Naive thymus-derived CD8-positive, alpha-beta T cell (primary cell): ENCODE measurements at regions not wholly inside any gene's neighbourhood (a gene's known extent, or its start where the extent isn't known, plus 50 kb on each side); places are given as distances from the start of the nearest gene placed in this dataset.

Experiments used
- ATAC-seq, 2 donors: fragments of 150-1000 bp; cut with Tn5 transposase in 1 of 2; sonication (Bioruptor Pico), chemical (Tn5 transposase) in 1 of 2; 1 replicate in 1 of 2; 2 replicates in 1 of 2; pipeline ENCODE4 v1.10.0; 2021; ENCODE audit warnings: mild to moderate bottlenecking in 2 of 2, moderate library complexity in 2 of 2
- POLR2A ChIA-PET: fragments of 350-600 bp; sonication (Branson Sonifier 250); formaldehyde crosslinking; loops from one replicate; lab custom pipeline; 2021; ENCODE audit warnings: antibody characterized with exemption; lab: Charles Lee
- DNase-seq, 10 donors: peaks; one replicate each; pipeline versions ENCODE4 v3.0.0 to v3.0.0-alpha.2; 2020 to 2022
- H3K27ac Mint-ChIP-seq, 10 donors: one replicate each; pipeline ENCODE4 v1.8.0; 2020 to 2022; ENCODE audit warnings: mild to moderate bottlenecking in 10 of 10, mixed read lengths in 10 of 10, moderate library complexity in 4 of 10, inconsistent platforms in 1 of 10
- H3K27me3 Mint-ChIP-seq, 5 donors: one replicate each; pipeline ENCODE4 v1.8.0; 2021 to 2022; ENCODE audit warnings: mixed read lengths in 5 of 5
- H3K36me3 Mint-ChIP-seq, 3 donors: one replicate each; pipeline ENCODE4 v1.8.0; 2020 to 2022; ENCODE audit warnings: mixed read lengths in 3 of 3, mild to moderate bottlenecking in 2 of 3, inconsistent platforms in 1 of 3
- H3K4me1 Mint-ChIP-seq, 4 donors: one replicate each; pipeline ENCODE4 v1.8.0; 2021 to 2022; ENCODE audit warnings: mixed read lengths in 4 of 4
- H3K4me3 Mint-ChIP-seq, 10 donors: one replicate each; pipeline ENCODE4 v1.8.0; 2020 to 2022; ENCODE audit warnings: mild to moderate bottlenecking in 10 of 10, mixed read lengths in 10 of 10, moderate library complexity in 6 of 10, inconsistent platforms in 1 of 10
- H3K9me3 Mint-ChIP-seq, 9 donors: one replicate each; pipeline ENCODE4 v1.8.0; 2020 to 2022; ENCODE audit warnings: mixed read lengths in 9 of 9, mild to moderate bottlenecking in 3 of 9, inconsistent platforms in 1 of 9, moderate library complexity in 1 of 9

DNA sequence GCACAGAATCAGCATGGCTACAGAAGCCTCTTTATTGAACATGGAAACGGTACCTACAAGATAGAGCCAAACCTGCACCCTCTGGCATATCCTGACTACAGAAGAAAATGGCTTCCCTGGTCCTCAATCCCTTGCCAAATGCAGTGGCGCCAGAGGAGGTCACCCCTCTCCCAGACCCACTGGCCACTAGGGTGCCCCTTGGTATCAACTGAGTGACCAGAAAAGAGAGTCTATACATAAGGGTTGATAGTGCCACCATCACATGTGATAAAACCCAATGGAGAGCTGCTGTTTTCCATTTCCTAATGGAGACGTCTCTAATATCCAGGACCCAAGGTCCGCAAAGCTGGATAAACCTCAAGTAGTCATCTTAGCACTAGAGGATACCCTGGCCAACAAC, 52.7 kb upstream of the ALK start:
- H3K4me3 Mint-ChIP-seq = no peak overlapping the region
- H3K9me3 Mint-ChIP-seq = peaks cover 0 to 2% (median 0%) of the 10 kb centered on the region in 9 donors
- POLR2A ChIA-PET = no interaction called here
- H3K27ac Mint-ChIP-seq = no peak overlapping the region
- DNase-seq (no peak), ATAC-seq (no peak)
- H3K4me1 Mint-ChIP-seq = no peaks in the 10 kb centered on the region
- H3K27me3 Mint-ChIP-seq = peaks cover 0 to 14% (median 7%) of the 10 kb centered on the region in 5 donors
- H3K36me3 Mint-ChIP-seq = no peaks in the 10 kb centered on the region

DNA sequence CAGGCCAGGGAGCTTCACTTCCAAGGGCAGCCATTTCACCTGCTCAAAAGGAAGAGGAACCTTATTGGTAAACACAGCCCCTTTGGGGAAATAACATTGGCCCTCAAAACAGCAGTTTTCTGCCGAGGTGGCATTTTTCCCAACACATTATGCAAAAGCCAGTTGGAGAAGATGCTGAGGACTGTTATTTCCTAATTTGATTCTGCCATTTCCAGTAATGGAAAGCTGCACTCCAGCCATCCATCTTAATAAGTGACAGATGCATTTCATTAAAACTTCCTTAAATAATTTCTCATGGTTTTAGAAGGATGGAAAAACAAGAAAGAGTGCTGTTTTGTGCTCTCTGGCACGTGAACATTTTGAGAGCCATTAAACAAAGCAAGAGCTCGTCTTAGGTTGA, 55.9 kb upstream of the ALK start:
- Mint-ChIP-seq H3K27me3 (peaks cover 0 to 10% (median 4%) of the 10 kb centered on the region in 5 donors), H3K4me1 (no peaks in the 10 kb centered on the region), H3K4me3 (no peak overlapping the region), H3K27ac (no peak overlapping the region), H3K9me3 (peaks cover 0 to 2% (median 0%) of the 10 kb centered on the region in 9 donors), H3K36me3 (no peaks in the 10 kb centered on the region)
- no peak for ATAC-seq
- POLR2A ChIA-PET = no interaction called here
- DNase-seq = no peak

DNA sequence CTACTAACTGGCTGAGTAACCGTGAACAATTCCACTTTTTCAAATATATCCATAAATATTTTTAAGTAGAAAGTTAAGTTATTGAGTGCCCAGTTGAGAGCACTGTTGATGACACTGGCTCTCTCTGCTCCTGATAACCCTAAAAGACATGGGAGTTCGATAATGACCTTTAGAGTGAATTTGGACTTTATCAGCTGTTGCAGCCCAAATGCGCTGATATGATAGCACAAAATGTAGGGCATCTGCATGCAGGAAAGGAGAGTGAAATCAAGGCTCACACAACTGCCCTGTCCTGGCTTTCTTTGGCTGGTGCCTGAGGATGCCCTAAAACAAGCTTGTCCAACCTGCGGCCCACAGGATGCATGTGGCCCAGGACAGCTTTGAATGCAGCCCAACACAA, 60.0 kb upstream of the ALK start:
- DNase-seq = no peak
- H3K27me3 Mint-ChIP-seq = peaks cover 0 to 5% (median 5%) of the 10 kb centered on the region in 5 donors
- no peak overlapping the region for H3K4me3 Mint-ChIP-seq
- POLR2A ChIA-PET = no interaction called here
- peaks cover 0 to 2% (median 0%) of the 10 kb centered on the region in 9 donors for H3K9me3 Mint-ChIP-seq
- no peaks in the 10 kb centered on the region for H3K4me1 Mint-ChIP-seq
- no peaks in the 10 kb centered on the region for H3K36me3 Mint-ChIP-seq
- ATAC-seq = no peak
- H3K27ac Mint-ChIP-seq = no peak overlapping the region

DNA sequence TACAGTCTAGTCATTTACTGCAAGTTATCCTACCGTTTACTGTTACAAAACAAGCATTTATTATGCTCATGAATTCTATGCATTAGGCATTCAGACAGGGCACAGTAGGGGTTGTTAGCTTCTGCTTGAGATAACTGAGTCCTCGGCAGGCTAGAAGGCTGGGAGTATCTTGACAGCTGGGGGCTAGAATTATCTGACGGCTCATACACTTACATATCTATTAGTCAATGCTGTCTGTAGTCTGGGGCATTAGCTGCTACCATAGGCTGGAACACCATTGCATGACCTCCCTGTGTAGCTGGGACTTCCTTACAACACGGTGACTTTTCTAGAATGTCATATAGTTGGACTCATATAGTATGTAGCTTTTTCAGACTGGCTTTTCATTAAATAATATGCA, 61.9 kb upstream of the ALK start:
- peaks cover 0 to 5% (median 5%) of the 10 kb centered on the region in 5 donors for H3K27me3 Mint-ChIP-seq
- POLR2A ChIA-PET = no interaction called here
- H3K4me1 Mint-ChIP-seq = no peaks in the 10 kb centered on the region
- no peak overlapping the region for H3K27ac Mint-ChIP-seq
- no peak overlapping the region for H3K4me3 Mint-ChIP-seq
- ATAC-seq (no peak), DNase-seq (no peak)
- no peaks in the 10 kb centered on the region for H3K36me3 Mint-ChIP-seq
- peaks cover 0 to 2% (median 0%) of the 10 kb centered on the region in 9 donors for H3K9me3 Mint-ChIP-seq

DNA sequence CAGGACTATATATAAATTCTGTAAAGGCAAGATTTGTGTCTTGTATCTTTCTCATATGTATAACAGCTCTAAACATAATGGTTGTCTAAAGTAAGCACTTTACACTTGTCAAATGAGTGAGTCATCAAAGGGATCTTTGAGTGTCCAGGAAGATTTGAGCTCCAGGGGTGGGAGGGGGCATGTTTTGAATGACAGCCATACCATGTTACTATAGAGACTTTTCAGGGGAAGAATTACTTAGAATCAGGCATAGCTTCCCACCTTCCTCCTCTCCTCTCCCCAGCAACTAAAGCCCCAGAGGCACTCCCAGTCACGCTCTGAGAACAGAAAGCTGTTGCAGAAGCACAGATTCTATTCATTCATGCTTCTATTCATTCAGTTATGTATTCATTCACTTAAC, 65.8 kb upstream of the ALK start:
- DNase-seq (no peak), ATAC-seq (no peak)
- Mint-ChIP-seq H3K27me3 (peaks cover 0 to 10% (median 5%) of the 10 kb centered on the region in 5 donors), H3K27ac (no peak overlapping the region), H3K4me3 (no peak overlapping the region), H3K4me1 (no peaks in the 10 kb centered on the region), H3K9me3 (peaks cover 0 to 2% (median 0%) of the 10 kb centered on the region in 9 donors), H3K36me3 (no peaks in the 10 kb centered on the region)
- POLR2A ChIA-PET = no interaction called here

DNA sequence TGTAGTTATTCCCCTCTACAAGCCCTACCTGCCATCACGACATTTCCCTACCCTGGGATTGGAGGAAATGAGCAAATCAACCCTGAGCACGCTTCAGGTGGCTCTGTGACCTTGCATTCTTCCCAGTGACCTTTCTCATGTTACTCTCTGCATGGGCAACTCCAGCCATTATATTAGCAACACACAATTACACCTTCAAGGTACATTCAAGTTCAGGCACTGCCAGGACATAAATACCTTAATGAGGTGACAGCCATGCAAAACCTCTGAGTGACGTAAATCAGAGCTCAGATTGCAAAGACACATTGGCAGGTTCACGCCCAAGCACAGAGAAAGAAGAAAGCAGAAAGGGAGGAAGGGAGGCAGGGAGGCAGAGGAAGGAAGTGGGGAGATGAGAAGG, 68.7 kb upstream of the ALK start:
- H3K36me3 Mint-ChIP-seq = no peaks in the 10 kb centered on the region
- no peak for ATAC-seq
- POLR2A ChIA-PET = no interaction called here

GRCh38 chr2:29991086-29991485, 69.7 kb upstream of the ALK start:
- Mint-ChIP-seq H3K27me3 (peaks cover 8 to 25% (median 10%) of the 10 kb centered on the region in 5 donors), H3K27ac (no peak overlapping the region), H3K9me3 (no peaks in the 10 kb centered on the region), H3K4me1 (no peaks in the 10 kb centered on the region), H3K36me3 (no peaks in the 10 kb centered on the region), H3K4me3 (no peak overlapping the region)
- ATAC-seq = no peak
- POLR2A ChIA-PET = no interaction called here
- DNase-seq = no peak

More for the DNA sequence above, 68.7 kb upstream of the ALK start:
- Mint-ChIP-seq H3K4me3 (no peak overlapping the region), H3K27me3 (peaks cover 3 to 17% (median 8%) of the 10 kb centered on the region in 5 donors), H3K27ac (peak overlapping the region in 1 of 10 donors; percentile 9), H3K4me1 (no peaks in the 10 kb centered on the region), H3K9me3 (peaks cover 0 to 1% (median 0%) of the 10 kb centered on the region in 9 donors)
- DNase-seq = no peak

DNA sequence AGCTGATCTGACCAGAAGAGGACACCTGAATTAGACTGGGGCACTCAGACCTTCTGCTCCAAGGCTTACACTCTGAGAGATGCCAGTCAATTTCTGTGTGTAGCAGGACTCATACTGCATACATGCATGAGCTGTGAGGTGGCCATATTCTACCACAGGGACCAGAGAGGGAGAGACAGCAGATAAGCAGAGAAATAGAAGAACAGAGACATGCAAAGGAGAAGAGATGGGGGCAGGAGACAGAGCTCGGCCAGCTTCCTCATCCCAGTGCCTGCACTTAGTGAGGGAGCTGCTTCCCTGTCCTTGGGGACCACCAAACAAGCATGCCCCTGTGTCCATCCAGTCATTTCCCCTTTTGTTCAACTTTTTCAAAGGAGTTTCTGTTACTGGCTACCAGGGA, 73.9 kb upstream of the ALK start:
- H3K36me3 Mint-ChIP-seq = peaks cover 0 to 29% (median 2%) of the 10 kb centered on the region in 3 donors
- H3K9me3 Mint-ChIP-seq = peaks cover 0 to 37% (median 20%) of the 10 kb centered on the region in 9 donors
- ATAC-seq (no peak), DNase-seq (no peak)
- H3K27me3 Mint-ChIP-seq = peaks cover 9 to 40% (median 27%) of the 10 kb centered on the region in 5 donors
- peak overlapping the region in 1 of 10 donors; percentile 25 for H3K27ac Mint-ChIP-seq
- H3K4me1 Mint-ChIP-seq = no peaks in the 10 kb centered on the region
- no peak overlapping the region for H3K4me3 Mint-ChIP-seq
- POLR2A ChIA-PET = no interaction called here

GRCh38 chr2:30003128-30003527, 81.7 kb upstream of the ALK start:
- Mint-ChIP-seq H3K27ac (no peak overlapping the region), H3K9me3 (peaks cover 0 to 28% (median 15%) of the 10 kb centered on the region in 9 donors), H3K4me3 (no peak overlapping the region), H3K36me3 (peaks cover 0 to 16% (median 0%) of the 10 kb centered on the region in 3 donors), H3K27me3 (peaks cover 0 to 10% (median 8%) of the 10 kb centered on the region in 5 donors), H3K4me1 (no peaks in the 10 kb centered on the region)
- POLR2A ChIA-PET = no interaction called here
- DNase-seq = no peak
- ATAC-seq = no peak

GRCh38 chr2:30022444-30023071, 101.2 kb upstream of the ALK start:
- POLR2A ChIA-PET = no interaction called here
- peaks cover 0 to 14% (median 3%) of the 10 kb centered on the region in 5 donors for H3K27me3 Mint-ChIP-seq
- no peaks in the 10 kb centered on the region for H3K4me1 Mint-ChIP-seq
- no peak overlapping the region for H3K27ac Mint-ChIP-seq
- no peaks in the 10 kb centered on the region for H3K36me3 Mint-ChIP-seq
- no peak overlapping the region for H3K4me3 Mint-ChIP-seq
- DNase-seq (no peak), ATAC-seq (no peak)
- H3K9me3 Mint-ChIP-seq = no peaks in the 10 kb centered on the region

DNA sequence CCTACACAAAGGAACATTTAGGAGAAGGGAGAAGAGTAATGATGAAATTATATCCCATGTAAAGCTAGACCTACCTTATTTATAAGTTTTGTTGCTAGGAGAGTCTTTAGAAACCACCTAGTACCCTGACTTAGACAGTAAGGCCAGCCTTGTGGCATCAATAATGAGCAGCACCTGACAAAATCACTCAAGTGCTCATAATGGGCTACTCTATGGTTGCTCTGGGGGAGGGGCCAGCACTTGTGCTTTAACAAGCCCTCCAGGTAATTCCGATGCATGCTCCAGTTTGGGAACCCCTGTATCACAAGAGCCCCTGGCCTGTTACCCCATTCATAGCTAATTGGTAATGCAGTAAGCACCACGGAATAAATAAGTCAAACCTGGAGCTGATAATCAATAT, 102.9 kb upstream of the ALK start:
- H3K27me3 Mint-ChIP-seq = peaks cover 2 to 17% (median 4%) of the 10 kb centered on the region in 5 donors
- POLR2A ChIA-PET = no interaction called here
- no peak for ATAC-seq
- H3K4me3 Mint-ChIP-seq = no peak overlapping the region
- no peak overlapping the region for H3K27ac Mint-ChIP-seq
- no peaks in the 10 kb centered on the region for H3K4me1 Mint-ChIP-seq
- H3K36me3 Mint-ChIP-seq = no peaks in the 10 kb centered on the region
- H3K9me3 Mint-ChIP-seq = no peaks in the 10 kb centered on the region
- DNase-seq = no peak

GRCh38 chr2:30026091-30027055, 105.0 kb upstream of the ALK start:
- POLR2A ChIA-PET = no interaction called here
- H3K4me3 Mint-ChIP-seq = no peak overlapping the region

DNA sequence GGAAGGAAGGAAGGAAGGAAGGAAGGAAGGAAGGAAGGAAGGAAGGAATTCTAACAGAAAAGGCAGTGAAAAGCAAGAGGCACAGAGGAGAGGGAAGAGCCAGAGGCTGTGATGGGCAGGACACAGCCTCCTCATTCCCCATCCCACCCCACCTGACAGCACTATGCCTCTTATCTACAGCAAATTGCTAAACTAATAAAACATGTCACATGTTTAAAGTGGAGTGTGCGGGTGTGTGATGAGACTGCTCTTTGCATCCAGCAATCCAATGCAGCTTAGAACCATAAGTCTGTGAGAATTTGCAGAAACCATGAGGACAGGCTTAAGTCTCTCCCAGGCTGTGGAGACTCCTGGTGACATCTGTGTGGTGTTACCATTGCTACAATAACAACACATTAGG, 108.4 kb upstream of the ALK start:
- H3K27me3 Mint-ChIP-seq = peaks cover 2 to 30% (median 17%) of the 10 kb centered on the region in 5 donors
- no peaks in the 10 kb centered on the region for H3K36me3 Mint-ChIP-seq
- DNase-seq (no peak), ATAC-seq (no peak)
- H3K9me3 Mint-ChIP-seq = no peaks in the 10 kb centered on the region
- H3K4me1 Mint-ChIP-seq = no peaks in the 10 kb centered on the region
- no peak overlapping the region for H3K27ac Mint-ChIP-seq
- POLR2A ChIA-PET = no interaction called here
- H3K4me3 Mint-ChIP-seq = no peak overlapping the region

More at GRCh38 chr2:30026091-30027055, 105.0 kb upstream of the ALK start:
- H3K36me3 Mint-ChIP-seq = no peaks in the 10 kb centered on the region
- H3K4me1 Mint-ChIP-seq = no peaks in the 10 kb centered on the region
- ATAC-seq (no peak), DNase-seq (no peak)
- no peaks in the 10 kb centered on the region for H3K9me3 Mint-ChIP-seq
- no peak overlapping the region for H3K27ac Mint-ChIP-seq
- peaks cover 2 to 26% (median 17%) of the 10 kb centered on the region in 5 donors for H3K27me3 Mint-ChIP-seq
